ENCODE measurements at regions not wholly inside any gene's neighbourhood (a gene's known extent, or its start where the extent isn't known, plus 50 kb on each side); places are given as distances from the start of the nearest gene placed in this dataset.

DNA sequence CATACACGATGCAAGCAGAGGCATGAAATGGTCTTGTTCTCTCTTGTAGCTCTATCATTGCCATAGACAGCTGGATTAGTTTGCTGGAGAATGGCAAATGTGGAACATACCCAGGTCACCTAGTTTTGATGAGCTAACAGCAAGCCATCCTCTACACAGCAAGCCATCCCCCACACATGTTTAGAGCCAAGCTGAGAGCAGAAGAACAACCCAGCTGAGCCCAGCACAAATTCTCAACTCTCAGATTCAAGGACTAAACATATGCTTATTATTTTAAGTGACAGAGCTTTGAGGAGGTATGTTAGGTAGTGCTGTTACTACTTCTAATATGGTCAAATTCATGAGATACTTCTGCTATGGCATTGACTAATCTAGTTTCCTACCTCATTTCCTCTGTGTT lies 230.3 kb downstream of the OTOR start:
- TF ChIP-seq, protein P1, sequence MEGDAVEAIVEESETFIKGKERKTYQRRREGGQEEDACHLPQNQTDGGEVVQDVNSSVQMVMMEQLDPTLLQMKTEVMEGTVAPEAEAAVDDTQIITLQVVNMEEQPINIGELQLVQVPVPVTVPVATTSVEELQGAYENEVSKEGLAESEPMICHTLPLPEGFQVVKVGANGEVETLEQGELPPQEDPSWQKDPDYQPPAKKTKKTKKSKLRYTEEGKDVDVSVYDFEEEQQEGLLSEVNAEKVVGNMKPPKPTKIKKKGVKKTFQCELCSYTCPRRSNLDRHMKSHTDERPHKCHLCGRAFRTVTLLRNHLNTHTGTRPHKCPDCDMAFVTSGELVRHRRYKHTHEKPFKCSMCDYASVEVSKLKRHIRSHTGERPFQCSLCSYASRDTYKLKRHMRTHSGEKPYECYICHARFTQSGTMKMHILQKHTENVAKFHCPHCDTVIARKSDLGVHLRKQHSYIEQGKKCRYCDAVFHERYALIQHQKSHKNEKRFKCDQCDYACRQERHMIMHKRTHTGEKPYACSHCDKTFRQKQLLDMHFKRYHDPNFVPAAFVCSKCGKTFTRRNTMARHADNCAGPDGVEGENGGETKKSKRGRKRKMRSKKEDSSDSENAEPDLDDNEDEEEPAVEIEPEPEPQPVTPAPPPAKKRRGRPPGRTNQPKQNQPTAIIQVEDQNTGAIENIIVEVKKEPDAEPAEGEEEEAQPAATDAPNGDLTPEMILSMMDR (conservative IDR thresholded peaks at IDR 0.05): no peak
- peaks cover 5% of the 10 kb centered on the region for H3K27me3 Mint-ChIP-seq (ENCODE audit: low read depth)
- H3K27ac Mint-ChIP-seq (ENCODE audit: unreplicated experiment): no peak overlapping the region
- H3K9me3 Mint-ChIP-seq: no peaks in the 10 kb centered on the region
- DNase-seq (ENCODE audit: low read depth, low spot score): no peak
- no peak overlapping the region for H3K4me3 Mint-ChIP-seq
- no peaks in the 10 kb centered on the region for H3K4me1 Mint-ChIP-seq
- no peaks in the 10 kb centered on the region for H3K36me3 Mint-ChIP-seq (ENCODE audit: low read depth)

DNA sequence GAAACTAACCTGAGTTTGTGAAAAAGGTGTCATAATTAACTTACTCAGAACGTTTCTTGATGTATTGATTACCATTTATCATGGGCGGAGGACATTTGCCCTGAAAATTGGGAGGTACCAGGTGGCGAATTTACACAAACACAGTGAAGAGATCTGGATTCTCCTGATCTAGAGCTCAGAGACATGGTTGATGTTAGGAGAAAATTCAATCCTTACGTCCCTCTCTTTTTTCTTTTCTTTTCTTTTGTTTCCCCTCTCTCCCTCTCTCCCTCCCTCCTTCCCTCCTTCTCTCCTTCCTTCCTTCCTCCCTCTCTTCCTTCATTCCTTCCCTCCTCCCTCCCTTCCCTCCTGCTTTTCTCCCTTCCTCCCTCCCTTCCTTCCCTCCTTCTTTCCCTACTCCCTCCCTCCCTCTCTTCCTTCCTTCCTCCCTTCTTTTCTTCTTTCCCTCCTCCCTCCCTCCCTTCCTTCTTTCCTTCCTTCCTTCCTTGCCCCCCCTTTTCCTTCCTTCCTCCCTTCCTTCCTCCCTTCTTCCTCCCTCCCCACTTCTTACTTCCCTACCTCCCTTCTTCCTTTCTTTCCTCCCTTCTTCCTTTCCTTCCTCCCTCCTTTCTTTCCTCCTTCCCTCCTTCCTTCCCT lies 234.1 kb downstream of the OTOR start:
- H3K36me3 Mint-ChIP-seq (ENCODE audit: low read depth): no peaks in the 10 kb centered on the region

DNA sequence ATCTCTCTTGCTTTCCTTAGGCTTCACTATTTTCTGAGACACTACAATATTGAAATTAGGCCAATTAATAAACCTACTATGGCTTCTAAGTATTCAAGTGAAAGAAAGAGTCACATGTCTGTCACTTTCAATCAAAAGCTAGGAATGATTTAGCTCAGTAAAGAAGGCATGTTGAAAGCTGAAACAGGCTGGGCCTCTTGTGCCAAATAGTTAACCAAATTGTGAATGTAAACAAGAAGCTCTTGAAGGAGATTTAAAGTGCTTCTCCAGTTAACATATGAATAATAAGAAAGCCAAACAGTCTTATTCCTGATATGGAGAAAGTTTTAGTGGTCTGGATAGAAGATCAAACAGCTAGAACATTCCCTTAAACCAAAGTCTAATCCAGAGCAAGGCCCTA lies 236.3 kb downstream of the OTOR start:
- TF ChIP-seq, protein P1 (conservative IDR thresholded peaks at IDR 0.05): no peak
- Mint-ChIP-seq H3K27ac (ENCODE audit: unreplicated experiment) (no peak overlapping the region), H3K9me3 (no peaks in the 10 kb centered on the region), H3K36me3 (ENCODE audit: low read depth) (no peaks in the 10 kb centered on the region), H3K4me3 (no peak overlapping the region), H3K27me3 (ENCODE audit: low read depth) (peaks cover 5% of the 10 kb centered on the region), H3K4me1 (no peaks in the 10 kb centered on the region)
- no peak for DNase-seq (ENCODE audit: low read depth, low spot score)

More for the DNA sequence above, 234.1 kb downstream of the OTOR start:
- no peaks in the 10 kb centered on the region for H3K4me1 Mint-ChIP-seq
- peaks cover 5% of the 10 kb centered on the region for H3K27me3 Mint-ChIP-seq (ENCODE audit: low read depth)
- no peak for DNase-seq (ENCODE audit: low read depth, low spot score)
- no peak overlapping the region for H3K27ac Mint-ChIP-seq (ENCODE audit: unreplicated experiment)
- no peaks in the 10 kb centered on the region for H3K9me3 Mint-ChIP-seq
- TF ChIP-seq, protein P1 (conservative IDR thresholded peaks at IDR 0.05): no peak
- no peak overlapping the region for H3K4me3 Mint-ChIP-seq

DNA sequence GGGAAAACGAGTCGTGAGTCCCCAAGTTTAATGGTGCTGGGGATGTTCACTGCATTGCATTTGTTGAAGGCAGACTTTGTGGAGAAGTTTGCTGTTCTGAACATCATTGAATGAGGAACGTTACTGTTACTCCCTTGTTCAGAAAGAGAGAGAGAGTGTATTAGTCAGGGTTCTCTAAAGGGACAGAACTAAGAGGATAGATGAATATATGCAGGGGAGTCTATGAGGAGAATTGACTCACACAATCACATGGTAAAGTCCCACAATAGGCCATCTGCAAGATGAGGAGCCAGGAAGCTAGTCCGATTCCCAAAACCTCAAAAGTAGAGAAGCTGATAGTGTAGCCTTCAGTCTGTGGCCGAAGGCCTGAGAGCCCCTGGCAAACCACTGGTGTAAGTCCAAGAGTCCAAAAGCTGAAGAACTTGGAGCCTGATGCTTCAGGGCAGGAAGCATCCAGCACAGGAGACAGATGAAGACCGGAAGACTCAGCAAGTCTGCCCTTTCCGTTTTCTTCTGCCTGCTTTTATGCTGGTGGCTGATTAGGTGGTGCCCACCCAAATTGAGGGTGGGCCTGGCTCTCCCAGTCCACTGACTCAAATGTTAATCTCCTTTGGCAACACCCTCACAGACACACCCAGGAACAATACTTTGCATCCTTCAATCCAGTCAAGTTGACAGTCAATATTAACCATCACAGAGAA lies 223.5 kb upstream of the PCSK2 start:
- Mint-ChIP-seq H3K27ac (ENCODE audit: unreplicated experiment) (no peak overlapping the region), H3K4me3 (no peak overlapping the region), H3K27me3 (ENCODE audit: low read depth) (no peaks in the 10 kb centered on the region), H3K36me3 (ENCODE audit: low read depth) (no peaks in the 10 kb centered on the region), H3K4me1 (peaks cover 8% of the 10 kb centered on the region), H3K9me3 (no peaks in the 10 kb centered on the region)
- TF ChIP-seq, protein P1 (conservative IDR thresholded peaks at IDR 0.05): no peak
- no peak for DNase-seq (ENCODE audit: low read depth, low spot score)

DNA sequence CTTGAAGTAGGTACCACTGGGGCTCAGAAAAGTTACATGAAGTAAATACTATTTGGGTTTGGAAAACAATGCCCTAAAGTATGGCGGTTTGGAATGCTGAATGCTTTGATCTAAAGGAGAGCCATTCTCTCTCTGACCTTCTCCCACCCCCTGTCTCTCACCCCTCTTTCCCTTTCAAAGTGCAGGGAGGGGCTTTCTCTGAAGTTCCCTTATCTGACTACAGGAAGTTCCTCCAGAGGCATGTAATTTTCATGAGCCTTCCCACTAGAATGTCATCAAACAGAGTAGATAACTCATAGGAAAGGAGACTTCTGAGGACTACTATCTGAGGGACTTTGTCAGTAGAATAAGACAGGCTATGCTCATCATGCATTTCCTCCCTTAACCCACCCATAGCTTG lies 216.7 kb upstream of the PCSK2 start:
- H3K36me3 Mint-ChIP-seq (ENCODE audit: low read depth): no peaks in the 10 kb centered on the region
- no peaks in the 10 kb centered on the region for H3K27me3 Mint-ChIP-seq (ENCODE audit: low read depth)
- H3K27ac Mint-ChIP-seq (ENCODE audit: unreplicated experiment): no peak overlapping the region
- TF ChIP-seq, protein P1 (conservative IDR thresholded peaks at IDR 0.05): no peak
- DNase-seq (ENCODE audit: low read depth, low spot score): no peak
- H3K4me1 Mint-ChIP-seq: peaks cover 26% of the 10 kb centered on the region
- no peaks in the 10 kb centered on the region for H3K9me3 Mint-ChIP-seq
- H3K4me3 Mint-ChIP-seq: no peak overlapping the region
